Superior temporal gyrus (tissue), 1 donor: ENCODE measurements at regions not wholly inside any gene's neighbourhood (a gene's known extent, or its start where the extent isn't known, plus 50 kb on each side); places are given as distances from the start of the nearest gene placed in this dataset.
"Not testable (repeated sequence)": the region's sequence is repeated elsewhere in the genome, so short reads cannot be mapped to it uniquely, and the experiment has no call there.

ENCODE experiments used
- DNase-seq: peaks from one replicate; pipeline ENCODE4 v3.0.0-alpha.2; 2016; ENCODE audit errors: extremely low spot score

- DNase-seq: no peak
Measured at GRCh38 chr9:11144746-11145145, 531.9 kb upstream of the PTPRD start.

DNA sequence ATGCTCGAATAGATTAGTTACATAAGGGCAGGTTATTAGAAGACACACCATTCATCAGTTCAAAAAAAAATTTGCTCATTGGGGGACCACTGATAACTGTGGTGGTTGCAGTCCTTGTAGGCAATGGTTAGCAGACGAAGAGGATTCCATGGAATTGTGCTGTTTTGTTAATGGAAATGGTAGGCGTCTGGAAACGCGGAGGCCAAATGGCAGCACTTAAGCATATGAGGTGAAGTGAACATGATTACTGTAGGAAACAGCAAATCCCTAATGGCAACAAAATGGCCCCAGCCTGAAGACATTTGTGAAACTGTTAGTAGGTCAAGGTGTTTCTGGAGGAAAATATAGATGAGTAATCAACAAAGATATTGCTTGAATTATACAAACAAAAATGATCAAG lies 535.4 kb upstream of the PTPRD start:
- DNase-seq: no peak

DNA sequence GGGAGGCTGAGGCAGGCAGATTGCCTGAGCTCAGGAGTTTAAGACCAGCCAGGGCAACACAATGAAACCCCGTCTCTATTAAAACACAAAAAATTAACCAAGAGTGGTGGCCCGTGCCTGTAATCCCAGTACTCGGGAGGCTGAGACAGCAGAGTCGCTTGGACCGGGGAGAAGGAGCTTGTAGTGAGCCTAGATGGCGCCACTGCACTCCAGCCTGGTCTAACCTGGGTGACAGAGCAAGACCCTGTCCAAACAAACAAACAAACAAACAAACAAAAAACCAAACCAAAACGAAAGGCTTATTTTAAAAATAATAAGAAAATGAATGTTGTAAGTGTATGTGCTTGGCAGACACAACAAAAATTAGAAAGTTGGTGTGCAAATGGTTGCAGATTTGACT lies 536.3 kb upstream of the PTPRD start:
- DNase-seq: no peak

DNA sequence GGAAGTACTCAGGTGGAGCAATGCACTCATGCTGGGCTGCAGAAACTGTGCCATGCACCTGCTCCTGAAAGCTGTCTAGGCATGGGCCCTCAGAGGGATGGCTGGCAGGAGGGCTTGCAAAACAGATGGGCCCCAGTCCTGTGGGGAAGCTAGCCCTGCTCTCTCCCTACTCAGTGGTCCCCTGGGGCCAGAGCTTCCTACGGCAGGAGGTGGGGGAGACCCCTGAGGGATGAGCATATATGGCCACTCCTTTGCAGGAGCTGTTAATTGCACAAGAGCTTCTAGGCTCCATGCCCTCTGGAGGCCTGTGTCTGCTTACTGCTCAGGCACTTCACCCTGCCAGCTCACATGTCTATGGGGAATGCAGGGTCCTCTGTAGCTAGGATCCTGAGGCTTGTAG lies 545.3 kb upstream of the PTPRD start:
- no peak for DNase-seq

DNA sequence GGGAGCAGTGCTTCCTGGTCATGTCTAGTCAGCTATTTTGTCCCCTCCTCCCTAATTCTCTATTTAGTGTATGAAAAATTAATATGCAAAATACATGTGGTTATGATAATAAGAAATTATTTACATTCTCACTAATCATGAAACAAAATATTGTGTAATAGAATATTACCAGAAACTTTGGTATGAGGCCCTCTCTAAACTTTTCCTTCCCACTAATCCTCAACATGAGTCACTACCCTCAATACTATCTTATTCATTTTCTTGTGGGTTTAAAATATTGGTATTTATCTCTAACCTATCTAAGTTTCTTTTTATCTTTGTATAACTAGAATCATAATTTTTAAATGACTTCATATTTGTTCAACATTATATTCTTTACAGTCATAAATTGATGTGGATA lies 545.9 kb upstream of the PTPRD start:
- no peak for DNase-seq

DNA sequence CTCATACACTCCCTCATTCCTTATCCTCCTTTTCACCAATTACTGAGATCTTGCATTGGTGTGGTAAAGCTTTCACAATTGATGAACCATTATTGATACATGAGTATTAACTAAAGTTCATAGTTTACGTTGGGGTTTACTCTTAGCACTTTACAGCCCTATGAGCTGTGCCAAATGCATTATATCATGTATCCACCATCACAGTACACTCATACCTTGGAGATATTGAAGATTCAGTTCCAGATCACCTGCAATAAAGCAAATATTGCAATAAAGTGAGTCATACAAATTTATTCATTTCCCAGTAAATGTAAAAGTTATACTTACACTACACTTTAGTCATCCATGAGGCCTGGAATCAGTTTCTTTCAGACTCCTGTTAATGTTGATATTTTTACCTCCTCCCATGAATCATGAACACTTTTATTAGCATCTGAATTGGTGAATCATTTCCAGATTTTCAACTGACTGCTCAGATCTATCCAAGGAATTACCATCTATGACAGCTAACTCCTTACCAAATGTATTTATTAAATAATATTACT lies 546.6 kb upstream of the PTPRD start:
- no peak for DNase-seq

DNA sequence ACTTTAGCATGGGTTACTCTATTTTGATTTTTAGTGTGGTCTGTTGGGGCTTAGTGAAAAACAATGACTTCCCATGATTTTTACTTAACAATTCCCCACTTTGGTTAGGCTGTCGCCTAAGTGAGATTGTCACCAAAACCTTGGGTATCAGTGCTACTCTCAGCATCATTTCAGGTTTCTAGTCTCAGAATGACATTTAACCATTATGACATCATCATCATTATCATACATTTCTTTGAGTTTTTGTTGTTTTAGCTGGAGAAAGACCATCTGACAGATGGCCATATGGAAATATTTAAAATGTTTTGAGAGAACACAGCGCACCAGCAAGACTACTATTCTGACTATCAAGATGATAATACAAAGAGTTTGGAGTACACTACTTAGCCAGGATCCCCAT lies 551.0 kb upstream of the PTPRD start:
- DNase-seq: no peak

DNA sequence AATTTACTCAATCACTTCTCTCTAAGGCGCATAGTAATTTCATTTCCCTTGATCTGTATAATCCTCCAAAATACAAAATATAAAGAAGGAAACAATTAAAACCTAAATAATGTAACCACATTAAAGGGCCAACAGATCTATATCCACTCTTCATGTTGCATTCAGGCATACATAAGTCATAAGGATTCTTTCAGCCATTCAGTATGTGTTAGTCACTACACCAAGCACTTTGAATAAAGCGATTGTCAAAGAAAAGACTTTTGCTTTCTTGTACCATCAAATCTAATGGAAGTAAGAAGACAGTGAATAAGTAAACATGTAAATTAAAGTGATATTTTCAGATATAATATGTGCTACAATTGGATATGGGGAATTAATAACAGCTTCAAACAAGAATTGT lies 569.2 kb upstream of the PTPRD start:
- DNase-seq: no peak

GRCh38 chr9:11190719-11191118 lies 577.9 kb upstream of the PTPRD start:
- no peak for DNase-seq

DNA sequence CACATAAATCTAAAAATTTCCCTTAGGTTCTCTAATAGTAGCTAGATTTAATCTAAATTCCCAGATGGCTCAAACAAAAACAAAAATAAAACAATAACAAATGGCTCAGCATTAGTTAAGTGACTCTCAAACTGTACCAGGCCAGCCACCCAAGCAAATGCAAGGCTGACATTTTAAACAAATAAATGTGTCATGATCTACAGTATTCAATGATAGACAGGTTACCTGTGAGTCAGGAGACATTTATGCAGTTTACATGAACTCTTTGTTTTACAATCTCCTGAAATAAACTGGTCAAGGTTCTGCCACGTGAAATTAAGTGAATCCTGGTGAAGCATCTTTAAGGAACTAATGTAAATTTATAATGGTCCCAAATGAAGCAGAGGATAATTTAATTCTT lies 580.2 kb upstream of the PTPRD start:
- DNase-seq: no peak

DNA sequence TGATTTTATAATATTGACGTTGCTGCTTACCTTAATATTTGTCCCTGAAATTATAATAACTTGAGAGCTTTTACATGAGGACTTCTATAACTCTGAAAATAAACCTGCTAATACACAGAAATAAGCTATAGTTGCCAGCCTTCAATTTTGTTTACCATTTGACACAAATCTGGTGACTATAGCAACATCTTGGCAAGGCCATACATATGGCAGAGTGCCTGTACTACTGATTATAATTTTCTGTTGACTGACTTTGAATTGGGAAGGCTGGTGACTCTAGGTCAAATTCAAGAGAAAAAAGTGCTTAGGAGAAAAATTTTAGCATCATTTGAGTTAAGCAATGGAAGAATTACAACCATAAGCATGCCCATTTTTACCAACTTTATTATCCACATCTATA lies 581.4 kb upstream of the PTPRD start:
- DNase-seq: no peak

GRCh38 chr9:11196840-11197365 lies 584.1 kb upstream of the PTPRD start:
- DNase-seq: not testable (repeated sequence)

DNA sequence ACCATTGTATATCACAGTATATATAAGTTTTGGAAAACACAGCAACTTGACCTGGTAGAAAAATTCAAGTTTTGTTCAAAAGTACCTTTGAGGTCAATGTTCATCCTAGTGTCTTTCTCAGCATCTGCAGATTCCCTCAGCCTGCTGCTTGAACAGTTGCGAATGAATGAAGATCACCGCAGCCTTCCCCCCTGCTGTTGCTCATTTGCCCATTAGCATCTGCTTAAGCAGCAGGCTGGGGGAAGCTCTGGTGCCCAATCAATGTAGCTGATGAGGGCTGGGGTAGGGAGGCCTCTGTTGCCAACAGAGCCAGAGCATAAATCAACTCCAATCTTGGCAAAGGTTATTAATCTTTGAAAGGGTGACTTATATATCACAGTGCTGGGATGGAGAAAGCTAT lies 586.5 kb upstream of the PTPRD start:
- DNase-seq: no peak

- DNase-seq: no peak
Measured at GRCh38 chr9:11204521-11204920, 591.7 kb upstream of the PTPRD start.

GRCh38 chr9:11206925-11207324 lies 594.1 kb upstream of the PTPRD start:
- DNase-seq: no peak

DNA sequence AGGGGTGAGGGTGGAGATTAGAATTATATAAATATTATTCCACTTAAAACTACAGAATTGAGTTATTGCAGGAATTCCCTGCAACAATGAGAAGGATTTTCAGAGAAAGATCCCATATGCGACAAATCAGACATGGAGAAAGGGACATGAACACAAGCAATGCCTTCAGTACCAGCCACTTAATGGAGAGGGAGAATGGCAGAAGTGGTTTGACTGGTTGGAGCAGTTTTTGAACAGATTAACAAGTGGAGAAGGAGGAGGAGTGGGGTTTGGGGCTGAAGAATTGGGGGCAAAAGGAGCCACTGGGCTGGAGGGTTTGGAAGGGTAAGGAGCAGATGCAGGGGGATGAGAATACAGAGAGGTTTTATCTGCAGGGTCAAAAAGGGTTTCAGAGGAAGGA lies 620.9 kb upstream of the PTPRD start:
- DNase-seq: no peak

- no peak for DNase-seq
Measured at GRCh38 chr9:11235061-11235460, 622.3 kb upstream of the PTPRD start.

DNA sequence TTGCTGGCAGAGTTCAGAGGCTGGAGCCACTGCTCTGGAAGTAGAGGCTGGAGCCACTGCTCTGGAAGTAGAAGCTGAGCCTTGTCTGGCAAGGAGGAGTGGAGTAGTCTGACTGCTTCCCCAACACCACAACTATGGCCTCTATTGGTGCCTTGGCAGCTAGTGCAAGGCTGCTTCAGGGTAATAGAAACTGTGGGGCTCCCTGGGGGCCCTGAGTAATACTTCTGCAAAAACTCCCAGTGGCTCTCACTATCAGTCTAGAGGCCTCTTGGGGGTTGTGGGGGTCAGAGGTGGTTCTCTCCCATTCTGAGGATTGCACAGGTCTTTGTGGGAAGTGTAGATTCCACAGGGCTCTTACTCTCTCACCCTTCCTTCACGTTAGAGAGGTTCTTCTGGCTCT lies 629.0 kb upstream of the PTPRD start:
- DNase-seq: no peak

DNA sequence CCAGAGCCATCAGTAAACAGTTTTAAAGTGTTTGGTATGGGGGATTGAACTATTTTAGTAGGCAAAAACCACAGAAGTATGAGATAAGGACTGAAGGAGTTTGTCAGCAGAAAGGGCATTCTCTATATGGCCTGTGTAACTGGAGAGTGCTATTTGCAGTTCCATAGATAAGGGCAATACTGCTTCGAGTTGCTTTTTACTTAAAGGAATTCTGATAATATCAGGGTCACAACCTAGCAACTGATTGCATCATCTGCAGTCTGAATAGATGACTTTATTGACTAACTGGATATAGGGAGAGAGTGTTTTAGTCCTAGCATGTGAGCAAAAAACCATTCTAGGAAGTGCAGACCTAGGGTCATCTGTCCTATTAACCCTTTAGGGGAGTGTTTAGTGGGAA lies 645.2 kb upstream of the PTPRD start:
- DNase-seq: no peak

GRCh38 chr9:11269036-11269435 lies 656.2 kb upstream of the PTPRD start:
- no peak for DNase-seq

DNA sequence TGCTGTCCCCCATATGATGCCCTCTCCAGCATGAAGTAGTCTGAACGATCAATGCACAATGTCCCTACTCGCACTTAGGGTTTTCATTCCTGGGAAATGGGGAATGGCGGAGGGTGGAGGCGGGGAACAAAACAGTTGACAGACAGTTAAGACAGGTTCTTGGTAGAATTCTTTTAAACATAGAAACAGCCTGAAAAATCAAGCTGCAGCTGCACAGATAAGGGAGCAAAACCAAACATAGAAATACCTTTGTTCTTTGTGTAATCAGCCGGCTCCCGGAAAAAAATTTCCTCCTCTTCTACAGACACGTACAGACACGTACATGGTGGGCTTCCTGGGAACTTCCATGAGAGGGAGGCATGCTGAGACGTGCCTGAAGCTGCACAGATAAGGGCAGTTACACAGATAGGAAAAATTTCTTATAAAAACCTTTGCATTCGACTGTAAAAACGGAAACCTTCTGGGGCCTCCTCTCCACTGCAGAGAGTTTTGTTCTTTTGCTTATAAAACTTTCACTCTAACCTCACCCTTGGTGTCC lies 662.4 kb upstream of the PTPRD start:
- no peak for DNase-seq

DNA sequence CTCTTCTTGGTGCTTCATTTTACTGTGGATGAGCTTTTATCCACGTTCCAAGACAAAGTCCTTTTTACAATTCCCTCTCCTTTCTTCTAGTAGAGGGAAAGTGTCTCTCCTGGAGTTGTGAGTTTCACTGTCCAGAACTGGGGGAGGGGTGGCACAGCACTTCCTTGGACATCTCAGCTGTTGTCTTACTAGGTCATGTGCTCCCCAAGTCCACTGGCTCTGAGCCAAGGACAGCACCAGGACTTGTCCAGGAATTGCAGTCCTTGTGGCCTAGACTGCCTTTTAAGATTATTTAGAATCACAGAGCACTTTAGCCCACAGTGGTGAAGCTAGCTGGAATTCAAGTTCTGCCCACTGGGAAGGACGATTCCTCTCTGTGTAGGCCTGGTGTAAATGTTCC lies 700.2 kb upstream of the PTPRD start:
- DNase-seq: no peak

GRCh38 chr9:11318946-11319345 lies 706.1 kb upstream of the PTPRD start:
- no peak for DNase-seq

GRCh38 chr9:11319538-11319937 lies 706.7 kb upstream of the PTPRD start:
- peak; percentile 77 for DNase-seq
